HG03175 (cell line): ENCODE measurements at regions not wholly inside any gene's neighbourhood (a gene's known extent, or its start where the extent isn't known, plus 50 kb on each side); places are given as distances from the start of the nearest gene placed in this dataset.
"Not testable (repeated sequence)": the region's sequence is repeated elsewhere in the genome, so short reads cannot be mapped to it uniquely, and the experiment has no call there.

ENCODE experiments used
- ATAC-seq: cut with Tn5 transposase; IDR thresholded peaks from one replicate; pipeline ENCODE4 v1.9.1; 2021; ENCODE audit warnings: mild to moderate bottlenecking, moderate library complexity; ENCODE audit not compliant: unreplicated experiment

- no peak for ATAC-seq
These were observed 150.6 kb downstream of the SI start for GRCh38 chr3:164927728-164928127.

- no peak for ATAC-seq
These were observed 159.4 kb downstream of the SI start for GRCh38 chr3:164918905-164919304.

- no peak for ATAC-seq
These were observed 165.4 kb downstream of the SI start for GRCh38 chr3:164912916-164913315.

- no peak for ATAC-seq
These were observed 174.4 kb downstream of the SI start for GRCh38 chr3:164903820-164904451.

- no peak for ATAC-seq
These were observed 181.0 kb downstream of the SI start for GRCh38 chr3:164897342-164897741.

GRCh38 chr3:164890061-164890460 lies 188.2 kb downstream of the SI start:
- ATAC-seq: no peak

GRCh38 chr3:164883171-164883570 lies 195.1 kb downstream of the SI start:
- no peak for ATAC-seq

GRCh38 chr3:164879201-164879600 lies 199.1 kb downstream of the SI start:
- ATAC-seq: no peak

GRCh38 chr3:164864454-164864853 lies 213.8 kb downstream of the SI start:
- ATAC-seq: no peak

GRCh38 chr3:164852866-164853265 lies 225.4 kb downstream of the SI start:
- ATAC-seq: no peak

- no peak for ATAC-seq
These were observed 226.4 kb downstream of the SI start for GRCh38 chr3:164851905-164852304.

GRCh38 chr3:164851204-164851603 lies 227.1 kb downstream of the SI start:
- ATAC-seq: no peak

GRCh38 chr3:164848923-164849322 lies 229.4 kb downstream of the SI start:
- no peak for ATAC-seq

GRCh38 chr3:164845739-164846138 lies 232.6 kb downstream of the SI start:
- ATAC-seq: no peak

- ATAC-seq: no peak
These were observed 246.1 kb downstream of the SI start for GRCh38 chr3:164832216-164832615.

- ATAC-seq: no peak
These were observed 260.0 kb downstream of the SI start for GRCh38 chr3:164818318-164818717.

- ATAC-seq: no peak
These were observed 264.2 kb downstream of the SI start for GRCh38 chr3:164814106-164814505.

- no peak for ATAC-seq
These were observed 266.3 kb downstream of the SI start for GRCh38 chr3:164812042-164812441.

- no peak for ATAC-seq
These were observed 272.1 kb downstream of the SI start for GRCh38 chr3:164806188-164806587.

GRCh38 chr3:164794099-164794498 lies 284.2 kb downstream of the SI start:
- ATAC-seq: no peak

- ATAC-seq: no peak
These were observed 287.0 kb downstream of the SI start for GRCh38 chr3:164791263-164791662.

- not testable (repeated sequence) for ATAC-seq
These were observed 293.9 kb downstream of the SI start for GRCh38 chr3:164784407-164784806.

GRCh38 chr3:164781755-164782154 lies 296.5 kb downstream of the SI start:
- ATAC-seq: no peak
